Neuronal stem cell (in vitro differentiated cells): ENCODE measurements at regions not wholly inside any gene's neighbourhood (a gene's known extent, or its start where the extent isn't known, plus 50 kb on each side); places are given as distances from the start of the nearest gene placed in this dataset.

ENCODE experiments used
- DNase-seq: peaks from one replicate; pipeline ENCODE4 v3.0.0-alpha.2; 2013; ENCODE audit warnings: low spot score
- H2AFZ ChIP-seq: one replicate; pipeline ENCODE4 v1.6.1; 2013; ENCODE audit warnings: mild to moderate bottlenecking, low read length, inconsistent platforms
- H2AK5ac ChIP-seq: 2 replicates; pipeline ENCODE4 v1.6.1; 2013; ENCODE audit warnings: low read depth, mild to moderate bottlenecking, inconsistent platforms, low read length, moderate library complexity, mixed read lengths
- H2BK120ac ChIP-seq: 2 replicates; pipeline ENCODE4 v1.6.1; 2013; ENCODE audit warnings: low read depth, mild to moderate bottlenecking, inconsistent platforms, low read length, moderate library complexity, mixed read lengths
- H2BK12ac ChIP-seq: one replicate; pipeline ENCODE4 v1.6.1; 2013; ENCODE audit warnings: low read length, inconsistent platforms
- H2BK15ac ChIP-seq: 2 replicates; pipeline ENCODE4 v1.6.1; 2013; ENCODE audit warnings: mild to moderate bottlenecking, low read length, inconsistent platforms, mixed read lengths
- H2BK5ac ChIP-seq: one replicate; pipeline ENCODE4 v1.6.1; 2013; ENCODE audit warnings: inconsistent platforms, mild to moderate bottlenecking, low read length, moderate library complexity
- H3K14ac ChIP-seq: one replicate; pipeline ENCODE4 v1.6.1; 2013; ENCODE audit warnings: low read length, inconsistent platforms
- H3K18ac ChIP-seq: 2 replicates; pipeline ENCODE4 v1.6.1; 2013; ENCODE audit warnings: low read length, inconsistent platforms
- H3K23ac ChIP-seq: 2 replicates; pipeline ENCODE4 v1.6.1; 2013; ENCODE audit warnings: low read depth, mild to moderate bottlenecking, mixed read lengths, low read length, inconsistent platforms; ENCODE audit not compliant: poor library complexity
- H3K27ac ChIP-seq: replicated peaks from 3 replicates; pipeline ENCODE4 v1.5.1; 2013; ENCODE audit warnings: low read length, inconsistent platforms
- H3K27me3 ChIP-seq, 3 experiments: 2 replicates each; pipeline ENCODE4 v1.6.1; 2013; ENCODE audit warnings: low read length in 3 of 3, mild to moderate bottlenecking in 2 of 3, inconsistent platforms in 1 of 3, low read depth in 1 of 3, mixed read lengths in 1 of 3, moderate library complexity in 1 of 3; ENCODE audit not compliant: control insufficient read depth in 3 of 3, insufficient read depth in 3 of 3
- H3K36me3 ChIP-seq, 2 donors: replicated peaks in 1 of 2; 2 replicates each; pipeline ENCODE4 v1.6.1; 2013; ENCODE audit warnings: low read length in 2 of 2; ENCODE audit not compliant: control insufficient read depth in 2 of 2, insufficient read depth in 2 of 2
- H3K4ac ChIP-seq: 2 replicates; pipeline ENCODE4 v1.6.1; 2013; ENCODE audit warnings: inconsistent platforms, mild to moderate bottlenecking, low read length, moderate library complexity
- H3K4me1 ChIP-seq, 2 donors: 1 replicate in 1 of 2; 2 replicates in 1 of 2; pipeline ENCODE4 v1.6.1; 2013; ENCODE audit warnings: low read length in 2 of 2, low read depth in 1 of 2; ENCODE audit not compliant: control insufficient read depth in 2 of 2, insufficient read depth in 1 of 2
- H3K4me2 ChIP-seq: one replicate; pipeline ENCODE4 v1.6.1; 2013; ENCODE audit warnings: mild to moderate bottlenecking, low read length, inconsistent platforms; ENCODE audit not compliant: insufficient read depth, poor library complexity, severe bottlenecking
- H3K4me3 ChIP-seq, 2 donors: 2 replicates each; pipeline ENCODE4 v1.5.1; 2013; ENCODE audit warnings: low read length in 2 of 2, mild to moderate bottlenecking in 2 of 2, inconsistent platforms in 1 of 2, moderate library complexity in 1 of 2
- H3K79me1 ChIP-seq: one replicate; pipeline ENCODE4 v1.6.1; 2013; ENCODE audit warnings: low read depth, mild to moderate bottlenecking, inconsistent platforms, low read length, moderate library complexity
- H3K9ac ChIP-seq: one replicate; pipeline ENCODE4 v1.6.1; 2013; ENCODE audit warnings: mild to moderate bottlenecking, low read depth, low read length, inconsistent platforms; ENCODE audit not compliant: poor library complexity
- H3K9me3 ChIP-seq, 2 donors: replicated peaks in 1 of 2; 2 replicates each; pipeline versions ENCODE3 to v1.6.1; 2013; ENCODE audit warnings: low read length in 2 of 2, mild to moderate bottlenecking in 2 of 2, inconsistent platforms in 1 of 2, low read depth in 1 of 2, mixed read lengths in 1 of 2, moderate library complexity in 1 of 2; ENCODE audit not compliant: control insufficient read depth in 2 of 2, insufficient read depth in 1 of 2
- H4K8ac ChIP-seq: one replicate; pipeline ENCODE4 v1.6.1; 2013; ENCODE audit warnings: low read depth, mild to moderate bottlenecking, inconsistent platforms, low read length, moderate library complexity
- H4K91ac ChIP-seq: one replicate; pipeline ENCODE4 v1.6.1; 2013; ENCODE audit warnings: low read length, low read depth, mild to moderate bottlenecking, inconsistent platforms; ENCODE audit not compliant: poor library complexity
- WGBS, 2 donors: extraction: QIAGEN DNeasy Blood & Tissue Kit; methylation state at CpG; one replicate each; pipeline ENCODE4 v1.1.7; 2013; ENCODE audit warnings: missing lambda C conversion rate in 2 of 2, mixed read lengths in 1 of 2; ENCODE audit not compliant: insufficient read length in 2 of 2, insufficient replicate concordance in 1 of 2; ENCODE audit errors: extremely low coverage in 2 of 2; 5-methylcytosine and 5-hydroxymethylcytosine counted together

- no peak overlapping the region for H3K4me3 ChIP-seq
- no peaks in the 10 kb centered on the region for H3K9me3 ChIP-seq
- no peak overlapping the region for H4K91ac ChIP-seq
- no peak overlapping the region for H2BK5ac ChIP-seq
- no peak overlapping the region for H3K18ac ChIP-seq
- no peak overlapping the region for H2AK5ac ChIP-seq
- H2AFZ ChIP-seq = no peak overlapping the region
- H3K27me3 ChIP-seq = no peaks in the 10 kb centered on the region
- no peak overlapping the region for H2BK12ac ChIP-seq
- no peak overlapping the region for H3K27ac ChIP-seq
- no peak overlapping the region for H4K8ac ChIP-seq
- H3K23ac ChIP-seq = no peak overlapping the region
- peaks cover 0 to 8% of the 10 kb centered on the region in 2 donors for H3K4me1 ChIP-seq
- no peak overlapping the region for H3K14ac ChIP-seq
- WGBS, 2 donors = no CpG with 5 or more reads among the region's 5 CpGs
- no peak overlapping the region for H2BK120ac ChIP-seq
- H2BK15ac ChIP-seq = no peak overlapping the region
- H3K9ac ChIP-seq = no peak overlapping the region
- H3K4ac ChIP-seq = no peak overlapping the region
- H3K4me2 ChIP-seq = no peak overlapping the region
- no peaks in the 10 kb centered on the region for H3K36me3 ChIP-seq
- no peak for DNase-seq
- H3K79me1 ChIP-seq = no peaks in the 10 kb centered on the region
These were observed 261.2 kb upstream of the TAC1 start for GRCh38 chr7:97470726-97471125.

GRCh38 chr7:97471491-97471890, 260.4 kb upstream of the TAC1 start:
- H3K18ac ChIP-seq = no peak overlapping the region
- H2AK5ac ChIP-seq = no peak overlapping the region
- H3K14ac ChIP-seq = no peak overlapping the region
- no peak overlapping the region for H2AFZ ChIP-seq
- peaks cover 0 to under 1% of the 10 kb centered on the region in 2 donors for H3K4me1 ChIP-seq
- H3K27ac ChIP-seq = no peak overlapping the region
- H2BK15ac ChIP-seq = no peak overlapping the region
- no peak overlapping the region for H3K4me3 ChIP-seq
- H2BK120ac ChIP-seq = no peak overlapping the region
- H3K9me3 ChIP-seq = no peaks in the 10 kb centered on the region
- no peaks in the 10 kb centered on the region for H3K27me3 ChIP-seq
- H3K9ac ChIP-seq = no peak overlapping the region
- H3K36me3 ChIP-seq = no peaks in the 10 kb centered on the region
- no peak overlapping the region for H3K4ac ChIP-seq
- no peak overlapping the region for H2BK12ac ChIP-seq
- H2BK5ac ChIP-seq = no peak overlapping the region
- no peak overlapping the region for H3K4me2 ChIP-seq
- no peak overlapping the region for H3K23ac ChIP-seq
- H4K8ac ChIP-seq = no peak overlapping the region
- WGBS, 2 donors = no CpG with 5 or more reads among the region's 3 CpGs
- DNase-seq = no peak
- no peak overlapping the region for H4K91ac ChIP-seq
- H3K79me1 ChIP-seq = no peaks in the 10 kb centered on the region

GRCh38 chr7:97479740-97480290, 252.1 kb upstream of the TAC1 start:
- no peak overlapping the region for H3K14ac ChIP-seq
- no peak overlapping the region for H3K4ac ChIP-seq
- H3K27ac ChIP-seq = no peak overlapping the region
- no peak overlapping the region for H2BK12ac ChIP-seq
- H3K36me3 ChIP-seq = no peaks in the 10 kb centered on the region
- H3K9me3 ChIP-seq = no peaks in the 10 kb centered on the region
- H2AK5ac ChIP-seq = no peak overlapping the region
- H3K4me2 ChIP-seq = no peak overlapping the region
- H3K4me3 ChIP-seq = no peak overlapping the region
- H3K9ac ChIP-seq = no peak overlapping the region
- no peak overlapping the region for H4K8ac ChIP-seq
- no peak overlapping the region for H3K18ac ChIP-seq
- H2BK15ac ChIP-seq = no peak overlapping the region
- H2BK5ac ChIP-seq = no peak overlapping the region
- H3K27me3 ChIP-seq = no peaks in the 10 kb centered on the region
- DNase-seq = no peak
- no peak overlapping the region for H4K91ac ChIP-seq
- WGBS, 2 donors = no CpG with 5 or more reads among the region's 6 CpGs
- H3K23ac ChIP-seq = no peak overlapping the region
- no peaks in the 10 kb centered on the region for H3K4me1 ChIP-seq
- H2AFZ ChIP-seq = peak overlapping the region; percentile 59
- H2BK120ac ChIP-seq = no peak overlapping the region
- no peaks in the 10 kb centered on the region for H3K79me1 ChIP-seq

- no peak overlapping the region for H3K4ac ChIP-seq
- no peak overlapping the region for H3K14ac ChIP-seq
- no peak overlapping the region for H3K4me3 ChIP-seq
- no peaks in the 10 kb centered on the region for H3K79me1 ChIP-seq
- no peak overlapping the region for H2BK15ac ChIP-seq
- H3K27me3 ChIP-seq = no peaks in the 10 kb centered on the region
- H3K23ac ChIP-seq = no peak overlapping the region
- no CpG with 5 or more reads among the region's 3 CpGs for WGBS, 2 donors
- H3K36me3 ChIP-seq = no peaks in the 10 kb centered on the region
- H4K91ac ChIP-seq = no peak overlapping the region
- H2BK5ac ChIP-seq = no peak overlapping the region
- H3K9me3 ChIP-seq = no peaks in the 10 kb centered on the region
- DNase-seq = no peak
- H3K4me2 ChIP-seq = no peak overlapping the region
- no peak overlapping the region for H3K27ac ChIP-seq
- peak overlapping the region; percentile 21 for H2AFZ ChIP-seq
- no peak overlapping the region for H3K9ac ChIP-seq
- no peak overlapping the region for H2BK12ac ChIP-seq
- no peak overlapping the region for H2AK5ac ChIP-seq
- H3K4me1 ChIP-seq = no peaks in the 10 kb centered on the region
- H2BK120ac ChIP-seq = no peak overlapping the region
- no peak overlapping the region for H4K8ac ChIP-seq
- H3K18ac ChIP-seq = no peak overlapping the region
These were observed 251.0 kb upstream of the TAC1 start for GRCh38 chr7:97480772-97481390.
